NB4 (cell line): ENCODE measurements at regions not wholly inside any gene's neighbourhood (a gene's known extent, or its start where the extent isn't known, plus 50 kb on each side); places are given as distances from the start of the nearest gene placed in this dataset.

Experiments used
- CTCF ChIP-seq: IDR thresholded peaks from one replicate; pipeline ENCODE4 v1.5.1; 2012; ENCODE audit warnings: low read depth, low read length
- POLR2A ChIP-seq: IDR thresholded peaks from 2 replicates; pipeline ENCODE4 v1.6.1; 2011; ENCODE audit warnings: mild to moderate bottlenecking; ENCODE audit not compliant: insufficient read length; ENCODE audit errors: extremely low read depth

GRCh38 chr11:79535606-79536005 lies 94.8 kb upstream of the TENM4 start:
- no peak for TF ChIP-seq CTCF
- no peak for TF ChIP-seq POLR2A
